Fibroblast of peridontal ligament (primary cell): ENCODE measurements at regions not wholly inside any gene's neighbourhood (a gene's known extent, or its start where the extent isn't known, plus 50 kb on each side); places are given as distances from the start of the nearest gene placed in this dataset.

Experiments used
- DNase-seq: peaks from one replicate; pipeline ENCODE4 v3.0.0-alpha.2; 2010; ENCODE audit errors: extremely low read depth

- no peak for DNase-seq
Measured at GRCh38 chr11:119906376-119906775, 177.4 kb upstream of the NECTIN1 start.

DNA sequence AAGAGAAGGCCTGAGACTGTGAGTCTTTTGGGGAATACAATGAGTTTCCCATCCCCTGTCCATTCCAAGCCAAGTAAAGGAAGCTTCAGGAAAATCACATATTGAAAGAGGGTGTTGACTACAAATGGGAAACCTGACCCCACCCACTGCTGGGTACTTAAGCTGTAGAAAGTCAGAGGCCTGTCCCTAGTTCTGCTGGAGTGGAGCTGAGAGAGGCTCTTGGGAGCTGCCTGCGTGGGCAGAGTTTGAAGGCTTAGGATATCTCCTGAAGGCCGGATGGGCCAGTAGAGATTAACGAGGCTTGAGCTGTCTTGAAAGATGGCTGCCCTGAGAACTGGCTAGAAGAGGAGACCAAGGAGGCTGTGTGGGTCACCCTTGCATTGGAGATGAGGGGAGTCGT, 176.2 kb upstream of the NECTIN1 start:
- DNase-seq = no peak

DNA sequence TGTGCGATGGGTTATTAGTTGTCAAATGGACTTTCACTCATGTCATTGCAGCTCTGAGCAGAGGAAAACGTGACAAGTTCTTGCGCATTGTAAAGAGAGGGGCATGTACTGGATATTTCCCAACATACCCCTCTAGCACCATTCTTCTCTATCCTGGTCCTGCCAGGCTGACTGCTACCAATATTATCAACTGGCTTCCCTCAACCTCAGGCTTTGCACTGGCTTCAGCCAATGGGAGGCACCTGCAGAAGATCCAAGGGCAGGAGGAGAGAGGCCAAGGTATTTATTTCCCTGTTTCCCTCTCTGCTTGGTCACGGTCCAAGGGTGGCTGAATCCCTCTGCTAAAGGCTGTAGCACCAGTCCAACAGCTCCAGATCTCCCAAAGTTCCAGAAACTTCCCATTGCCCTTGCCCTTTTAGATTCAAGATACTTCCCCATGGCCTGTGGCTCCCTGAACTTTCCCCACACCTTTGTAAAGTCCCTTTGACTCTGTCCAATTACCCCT, 175.6 kb upstream of the NECTIN1 start:
- DNase-seq = no peak

DNA sequence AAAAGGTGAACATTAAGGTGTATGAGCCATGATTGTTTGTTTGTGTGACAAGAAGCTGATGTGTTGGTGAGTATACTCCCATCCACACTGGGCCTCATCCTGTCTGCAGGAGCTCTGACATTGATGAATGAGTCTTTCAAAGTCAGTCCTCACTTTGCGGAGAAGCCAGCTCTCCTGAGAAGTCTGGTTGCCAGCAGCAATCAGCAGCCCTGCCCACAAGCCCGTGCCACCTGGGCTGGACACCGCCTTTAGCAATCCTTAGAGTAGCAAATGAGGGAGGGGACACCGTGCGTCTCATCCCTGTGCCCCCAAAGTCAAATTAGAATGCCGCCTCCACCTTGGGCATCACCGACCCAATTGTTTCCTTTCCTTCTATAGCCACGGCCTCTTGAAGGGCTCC, 174.8 kb upstream of the NECTIN1 start:
- no peak for DNase-seq

GRCh38 chr11:119903389-119903788, 174.4 kb upstream of the NECTIN1 start:
- no peak for DNase-seq

GRCh38 chr11:119902656-119903231, 173.7 kb upstream of the NECTIN1 start:
- no peak for DNase-seq

- DNase-seq = no peak
Measured at GRCh38 chr11:119901657-119902577, 172.9 kb upstream of the NECTIN1 start.

DNA sequence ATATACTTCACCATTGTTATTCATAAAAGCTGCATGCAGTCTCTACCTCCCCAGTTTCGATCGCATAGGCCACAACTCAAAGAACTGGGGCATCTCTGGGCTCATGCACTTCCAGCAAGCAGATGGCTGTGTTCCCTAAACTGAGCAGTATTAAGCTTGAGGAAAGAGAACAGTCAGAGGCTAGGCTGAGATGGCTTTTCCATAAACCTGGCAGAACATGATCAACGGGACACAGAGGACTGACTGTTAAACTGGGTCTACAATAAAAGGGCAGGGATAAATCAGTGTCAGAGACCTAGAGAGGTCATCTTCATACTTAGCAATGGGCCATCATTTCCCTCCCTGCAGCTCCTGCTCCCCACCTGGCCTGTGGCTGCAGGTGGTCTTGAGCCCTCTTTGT, 171.0 kb upstream of the NECTIN1 start:
- no peak for DNase-seq

- no peak for DNase-seq
Measured at GRCh38 chr11:119897576-119897975, 168.6 kb upstream of the NECTIN1 start.

- no peak for DNase-seq
Measured at GRCh38 chr11:119897046-119897440, 168.0 kb upstream of the NECTIN1 start.

DNA sequence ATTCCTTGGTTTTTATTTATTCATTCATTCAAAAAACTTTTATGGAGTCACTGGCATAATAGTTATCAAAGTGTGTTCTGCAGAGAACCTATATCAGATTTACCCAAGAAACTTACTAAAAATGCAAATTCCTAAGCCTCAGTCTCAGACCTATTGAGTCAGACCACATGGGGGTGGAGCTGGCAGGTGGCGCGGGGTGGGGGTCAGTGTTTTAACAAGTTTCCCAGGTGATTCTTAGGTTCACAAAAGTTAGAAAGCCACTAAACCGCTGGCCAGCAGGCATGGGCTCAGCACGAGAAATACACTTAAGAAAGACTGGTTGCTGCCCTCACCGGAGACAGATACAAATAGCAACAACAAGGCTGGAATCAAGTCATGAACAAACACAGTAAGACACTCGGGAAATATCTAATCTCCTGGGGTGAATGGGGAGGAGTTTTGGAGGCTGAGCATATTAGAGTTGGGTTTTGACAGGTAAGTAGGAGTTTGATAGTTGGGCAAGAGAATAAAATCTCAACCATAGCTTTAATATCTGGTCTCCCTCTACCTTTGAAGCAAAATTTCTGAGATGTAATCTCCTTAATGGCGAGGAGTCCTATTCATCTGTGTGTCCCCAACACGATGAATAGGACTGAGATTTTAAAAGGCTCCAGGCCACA, 167.5 kb upstream of the NECTIN1 start:
- no peak for DNase-seq

DNA sequence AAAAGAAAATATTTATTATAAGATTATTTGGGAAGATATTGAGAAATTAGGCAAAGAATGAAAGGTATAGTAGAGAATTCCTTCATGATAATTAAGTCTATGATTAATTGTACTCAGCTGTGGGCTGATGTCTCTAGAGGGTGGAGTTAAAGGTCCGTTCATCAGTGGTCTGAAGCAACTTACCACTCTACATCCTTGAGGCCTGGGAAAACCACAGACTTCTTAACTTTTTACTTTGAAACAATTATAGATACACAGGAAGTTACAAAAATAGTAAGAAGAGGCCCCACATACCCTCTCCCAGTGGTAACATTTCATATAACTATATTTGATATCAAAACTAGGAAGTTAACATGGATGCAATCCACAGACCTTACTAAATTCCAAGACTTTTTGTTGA, 167.0 kb upstream of the NECTIN1 start:
- DNase-seq = no peak

DNA sequence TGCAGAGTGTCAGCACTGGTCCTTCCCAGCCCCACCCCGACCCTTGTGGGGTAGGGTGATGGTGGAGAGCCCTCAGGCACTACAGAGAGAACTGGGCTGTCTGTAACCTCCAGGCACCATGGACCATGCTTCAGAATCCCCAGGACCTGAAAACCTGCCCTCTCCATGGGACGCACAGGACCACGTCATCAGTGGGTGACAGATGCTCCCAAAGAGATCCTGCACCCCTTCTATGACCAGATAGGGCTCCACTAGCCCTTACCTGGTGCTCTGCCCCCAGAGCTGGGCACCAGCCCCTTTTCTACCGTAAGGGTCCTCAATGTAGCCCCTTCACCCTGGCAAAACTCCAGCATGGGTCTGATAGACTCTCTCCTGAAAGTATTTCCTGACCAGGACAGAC, 165.9 kb upstream of the NECTIN1 start:
- no peak for DNase-seq

- DNase-seq = no peak
Measured at GRCh38 chr11:119892311-119892808, 163.4 kb upstream of the NECTIN1 start.

- no peak for DNase-seq
Measured at GRCh38 chr11:119891055-119891768, 162.2 kb upstream of the NECTIN1 start.

DNA sequence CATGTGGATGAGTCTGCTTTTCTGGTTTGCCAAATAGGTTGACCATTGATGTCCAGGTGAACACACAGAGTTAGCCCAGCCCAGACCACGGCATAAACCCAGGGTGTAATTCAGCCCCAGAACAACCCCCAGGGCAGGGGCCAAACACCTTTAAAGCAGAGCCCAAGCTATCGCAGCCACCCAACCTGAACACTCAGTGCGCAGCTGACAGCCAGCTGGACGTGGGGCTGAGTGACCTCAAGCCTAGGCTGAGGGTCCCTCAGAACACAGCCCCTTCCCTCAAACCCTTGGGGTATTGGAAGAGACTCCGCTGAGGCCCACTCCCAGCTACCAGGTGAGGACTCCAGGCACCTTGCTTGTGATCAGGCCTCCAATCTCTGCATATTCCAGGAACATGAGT, 161.5 kb upstream of the NECTIN1 start:
- no peak for DNase-seq

- no peak for DNase-seq
Measured at GRCh38 chr11:119889728-119890280, 160.8 kb upstream of the NECTIN1 start.

GRCh38 chr11:119889111-119889510, 160.1 kb upstream of the NECTIN1 start:
- no peak for DNase-seq

- no peak for DNase-seq
Measured at GRCh38 chr11:119888119-119888518, 159.1 kb upstream of the NECTIN1 start.

DNA sequence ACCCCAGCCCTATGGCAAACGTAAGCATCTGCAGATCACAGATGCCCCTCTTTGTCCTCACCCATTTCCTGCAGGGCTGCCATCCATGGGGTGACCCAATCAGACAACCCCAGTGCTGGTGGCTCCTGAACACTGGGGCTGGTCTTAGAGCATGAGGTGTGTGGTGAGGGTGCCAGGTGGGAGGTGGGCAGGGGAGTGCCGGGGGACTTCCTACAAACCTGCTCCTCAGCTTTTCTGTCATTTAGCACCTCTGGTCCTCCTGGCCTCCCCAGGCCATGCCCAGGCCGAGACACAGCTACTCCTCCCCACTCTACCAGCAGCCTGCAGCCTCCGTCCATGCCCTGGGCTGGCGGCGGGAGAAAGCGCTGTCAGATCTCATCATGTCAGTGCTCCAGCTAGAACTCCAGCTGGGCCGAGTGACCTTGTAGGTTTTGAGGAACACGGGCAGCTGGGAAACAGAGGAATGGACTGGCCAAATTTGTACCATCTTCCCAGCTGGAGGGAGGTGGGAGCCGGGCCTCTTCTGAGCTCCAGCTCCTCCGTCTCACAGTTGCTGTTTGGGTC, 157.7 kb upstream of the NECTIN1 start:
- DNase-seq = no peak
